ENCODE measurements at regions not wholly inside any gene's neighbourhood (a gene's known extent, or its start where the extent isn't known, plus 50 kb on each side); places are given as distances from the start of the nearest gene placed in this dataset.

DNA sequence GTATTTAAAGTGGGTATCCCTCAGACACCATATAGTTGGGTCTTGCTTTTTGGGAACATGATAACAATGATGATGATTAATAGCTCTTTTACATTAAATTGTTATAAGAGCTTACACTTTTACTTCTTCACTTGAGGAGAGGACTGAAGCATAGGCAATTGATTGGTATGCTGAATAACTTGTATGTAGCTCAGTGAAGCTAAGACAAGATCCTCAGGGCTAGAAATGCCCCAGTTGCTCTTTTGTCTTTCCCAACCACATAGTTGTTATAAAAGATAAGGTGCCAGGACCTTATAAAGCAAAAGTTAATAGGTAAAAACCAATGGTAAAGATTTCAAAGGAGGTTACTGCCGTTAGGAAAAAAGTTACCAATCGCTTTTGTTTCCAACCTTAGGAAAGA is 123.4 kb downstream of the KCNK1 start:
- Histone ChIP-seq H3K9me3 (ENCODE audit: control insufficient read depth, low read depth, low read length) (no peaks in the 10 kb centered on the region), H3K18ac (ENCODE audit: insufficient read length, low read depth, low read length) (no peak overlapping the region), H3K23me2 (ENCODE audit: insufficient read length, low read depth, low read length, poor library complexity, severe bottlenecking) (no peaks in the 10 kb centered on the region), H3K4me1 (ENCODE audit: insufficient read depth, low read length) (no peaks in the 10 kb centered on the region; the same call in 1 of the 2 replicates), H3K27ac (ENCODE audit: insufficient read length, low read depth, low read length) (no peak overlapping the region), H3K79me2 (ENCODE audit: insufficient read depth, low read length) (no peaks in the 10 kb centered on the region), H2BK120ac (ENCODE audit: low read depth, low read length, poor library complexity, severe bottlenecking) (no peak overlapping the region), H2AK5ac (ENCODE audit: insufficient read length, low read length) (no peak overlapping the region), H3K56ac (ENCODE audit: insufficient read length, low read depth, low read length) (no peak overlapping the region), H4K8ac (replicated peaks; ENCODE audit: insufficient read length, low read depth, low read length) (no peak overlapping the region), H3K27me3 (ENCODE audit: insufficient read depth, low read length) (no peaks in the 10 kb centered on the region), H2AFZ (ENCODE audit: low read length) (no peak overlapping the region), H3K4me2 (ENCODE audit: insufficient read depth, insufficient read length, low read length) (no peak overlapping the region), H2BK5ac (ENCODE audit: insufficient read length, low read length) (no peak overlapping the region), H3K79me1 (ENCODE audit: insufficient read depth, low read depth, low read length, poor library complexity, severe bottlenecking) (no peaks in the 10 kb centered on the region), H3K14ac (ENCODE audit: insufficient read depth, low read length) (no peak overlapping the region), H3T11ph (ENCODE audit: low read length) (no peak overlapping the region), H2BK15ac (ENCODE audit: low read depth, low read length) (no peak overlapping the region), H4K91ac (ENCODE audit: insufficient read length, low read depth, low read length) (no peak overlapping the region), H4K20me1 (ENCODE audit: control insufficient read depth, insufficient read depth, insufficient read length) (no peaks in the 10 kb centered on the region), H3K4ac (ENCODE audit: low read depth, low read length) (no peak overlapping the region), H4K5ac (ENCODE audit: insufficient read length, low read depth, low read length) (no peak overlapping the region), H3K9ac (ENCODE audit: extremely low read depth, insufficient read length, low read length) (no peak overlapping the region), H2BK20ac (ENCODE audit: low read depth, low read length, poor library complexity, severe bottlenecking) (no peak overlapping the region), H3K23ac (ENCODE audit: insufficient read length, low read depth, low read length) (no peak overlapping the region), H2BK12ac (ENCODE audit: insufficient read length, low read depth, low read length) (no peak overlapping the region)
- DNase-seq = no peak
- no peak for TF ChIP-seq CTCF (conservative IDR thresholded peaks at IDR 0.05)
- Mint-ChIP-seq H3K4me3 (no peak overlapping the region), H3K4me1 (peaks cover 4% of the 10 kb centered on the region in 2 experiments; a peak in 2 of 4 replicates), H3K36me3 (ENCODE audit: insufficient read depth in 1 of 3, low read depth in 3 of 3) (no peaks in the 10 kb centered on the region), H3K27me3 (ENCODE audit: low read depth) (no peaks in the 10 kb centered on the region; the same call in 1 of the 2 replicates), H3K27ac (no peak overlapping the region), H3K9me3 (no peaks in the 10 kb centered on the region)
- no CpG with 5 or more reads among the region's 2 CpGs for WGBS (ENCODE audit: extremely low coverage, insufficient read length, low lambda C conversion rate)

Data from H9 (cell line).